NCI-H526 treated with DMSO at 0.1 percent for 48 hours (cell line): ENCODE measurements at regions not wholly inside any gene's neighbourhood (a gene's known extent, or its start where the extent isn't known, plus 50 kb on each side); places are given as distances from the start of the nearest gene placed in this dataset.

ENCODE experiments used
- DNase-seq: peaks from one replicate; lab custom pipeline; 2025; lab: John Stamatoyannopoulos, UW

DNA sequence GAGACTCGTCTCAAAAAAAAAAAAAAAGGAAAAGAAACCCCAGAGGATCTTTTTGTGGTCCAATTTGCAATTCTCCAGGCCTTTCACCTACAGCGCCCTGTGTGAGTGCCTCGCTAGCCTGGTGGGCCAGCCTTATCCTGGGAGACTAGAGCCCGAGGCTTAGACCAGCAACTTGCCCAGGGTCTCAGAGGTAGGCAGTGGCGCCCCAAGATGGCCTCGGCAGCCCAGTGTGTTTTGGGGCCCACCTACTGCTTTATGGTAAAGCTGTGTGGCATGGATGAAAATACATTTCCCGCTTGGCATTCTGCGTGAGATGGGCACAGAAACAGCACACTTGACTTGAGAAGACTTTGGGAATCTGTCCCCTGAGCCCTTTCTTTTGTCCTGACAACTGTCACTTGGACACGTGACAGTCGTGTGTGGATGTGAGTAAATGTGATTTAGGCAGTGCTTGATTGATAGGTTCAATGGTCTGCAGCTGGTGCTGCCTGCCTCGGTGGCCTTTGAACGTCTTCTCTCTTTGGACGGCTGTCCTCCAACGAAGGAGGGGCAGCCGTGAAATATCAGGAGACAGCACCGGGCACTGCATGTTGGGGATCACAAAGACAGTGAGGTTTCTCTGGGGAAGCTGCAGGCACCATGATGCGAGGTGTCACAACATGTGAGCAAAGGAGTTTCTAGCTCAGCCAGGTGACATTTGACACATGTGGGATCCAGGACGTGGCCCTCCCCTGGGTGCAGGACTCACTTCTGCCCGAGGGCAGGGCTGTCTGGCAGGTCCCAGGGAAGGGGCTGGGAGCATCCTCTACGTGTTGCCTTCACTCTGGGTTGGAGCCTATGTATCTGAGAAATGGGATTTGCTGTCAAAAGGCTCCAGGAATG lies 209.5 kb upstream of the TWIST2 start:
- DNase-seq, result no peak

DNA sequence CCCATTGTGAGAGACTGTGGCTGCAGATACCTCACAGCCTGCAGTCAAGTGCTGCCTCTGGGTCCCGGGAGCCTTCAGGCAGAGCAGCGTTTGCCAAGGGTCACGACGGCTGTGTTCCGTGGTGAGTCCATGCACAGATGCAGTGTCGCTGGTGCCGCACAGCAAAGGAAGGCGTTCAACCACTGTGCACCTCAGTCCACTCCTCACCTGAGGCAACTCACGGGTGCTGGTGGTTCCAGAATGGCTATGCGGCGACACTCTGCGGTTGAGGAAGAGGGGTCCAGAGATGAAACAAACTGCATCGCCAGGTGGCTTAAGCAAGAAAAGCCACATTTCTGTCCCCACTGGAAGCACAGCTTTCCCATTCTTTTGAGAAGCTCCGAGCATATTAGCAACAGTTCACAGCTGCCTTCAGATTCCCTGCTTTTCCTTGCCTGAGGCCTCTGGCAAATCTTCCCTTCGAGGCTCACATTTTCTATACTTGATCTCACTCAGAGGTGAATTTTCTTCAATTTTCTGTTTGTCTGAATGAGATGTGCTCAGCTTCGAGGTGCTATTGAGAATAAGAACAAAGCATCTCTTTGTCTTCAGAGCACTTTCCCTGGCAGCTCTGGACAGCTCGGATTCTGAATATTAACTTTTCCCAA lies 208.8 kb upstream of the TWIST2 start:
- DNase-seq, result no peak

DNA sequence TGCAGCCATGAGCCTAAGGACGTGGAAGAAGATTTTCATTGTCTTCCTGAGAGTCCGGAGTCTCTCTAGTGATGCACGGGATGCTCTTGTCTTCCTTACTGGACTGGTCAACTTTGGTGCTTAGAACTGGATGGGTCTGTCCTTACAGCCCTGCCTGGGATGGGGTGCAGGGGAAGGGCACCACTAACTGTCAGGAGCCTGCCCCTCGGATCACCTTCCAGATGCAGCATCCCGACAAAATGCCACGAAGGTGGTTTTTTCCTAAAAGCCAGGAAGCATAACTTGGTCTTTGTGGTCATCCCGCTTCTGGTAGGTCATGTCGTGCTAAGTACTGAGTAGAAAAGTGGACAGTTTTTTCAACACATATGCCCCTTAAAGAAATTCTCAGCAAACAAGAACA lies 207.4 kb upstream of the TWIST2 start:
- no peak for DNase-seq

DNA sequence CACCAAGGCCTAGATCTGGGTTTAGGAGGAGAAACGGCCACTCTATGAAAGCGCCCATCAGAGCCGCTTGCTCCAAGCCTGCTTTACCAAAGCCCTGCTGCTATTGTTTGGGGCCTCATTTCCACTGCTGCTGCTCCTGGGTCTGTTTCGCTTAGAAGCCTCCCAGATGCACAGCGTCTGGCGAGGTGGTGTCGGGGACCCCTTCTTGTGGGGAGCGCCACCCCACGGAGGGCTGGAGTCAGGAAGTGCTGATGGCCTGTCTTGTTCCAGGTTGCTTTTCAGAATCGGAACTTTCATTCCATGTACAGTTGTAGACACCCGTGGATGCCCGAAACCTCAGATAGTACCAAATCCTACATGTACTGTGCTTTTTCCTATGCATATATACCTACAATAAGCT lies 204.9 kb upstream of the TWIST2 start:
- no peak for DNase-seq

DNA sequence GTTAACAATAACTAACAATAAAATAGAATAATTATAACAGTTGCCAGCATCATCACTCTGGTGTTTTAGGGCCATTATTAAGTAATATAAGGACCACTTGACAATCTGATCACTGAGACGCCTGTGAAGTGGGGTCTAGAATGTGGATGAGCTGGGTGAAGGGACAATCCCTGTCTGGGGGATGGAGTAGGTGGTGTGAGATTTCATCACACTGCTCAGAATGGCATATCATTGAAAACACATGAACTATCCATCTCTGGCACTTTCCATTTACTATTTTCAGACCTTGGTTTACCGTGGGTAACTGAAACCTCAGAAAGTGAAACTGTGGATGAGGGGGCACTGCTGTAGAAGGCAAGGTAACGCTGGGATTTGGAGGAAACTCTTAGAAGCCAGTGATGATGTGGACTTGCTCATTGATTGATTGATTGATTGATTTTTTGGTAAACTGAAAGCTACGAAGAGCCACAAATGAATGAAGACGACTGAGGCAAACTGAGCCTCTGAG lies 204.4 kb upstream of the TWIST2 start:
- no peak for DNase-seq

DNA sequence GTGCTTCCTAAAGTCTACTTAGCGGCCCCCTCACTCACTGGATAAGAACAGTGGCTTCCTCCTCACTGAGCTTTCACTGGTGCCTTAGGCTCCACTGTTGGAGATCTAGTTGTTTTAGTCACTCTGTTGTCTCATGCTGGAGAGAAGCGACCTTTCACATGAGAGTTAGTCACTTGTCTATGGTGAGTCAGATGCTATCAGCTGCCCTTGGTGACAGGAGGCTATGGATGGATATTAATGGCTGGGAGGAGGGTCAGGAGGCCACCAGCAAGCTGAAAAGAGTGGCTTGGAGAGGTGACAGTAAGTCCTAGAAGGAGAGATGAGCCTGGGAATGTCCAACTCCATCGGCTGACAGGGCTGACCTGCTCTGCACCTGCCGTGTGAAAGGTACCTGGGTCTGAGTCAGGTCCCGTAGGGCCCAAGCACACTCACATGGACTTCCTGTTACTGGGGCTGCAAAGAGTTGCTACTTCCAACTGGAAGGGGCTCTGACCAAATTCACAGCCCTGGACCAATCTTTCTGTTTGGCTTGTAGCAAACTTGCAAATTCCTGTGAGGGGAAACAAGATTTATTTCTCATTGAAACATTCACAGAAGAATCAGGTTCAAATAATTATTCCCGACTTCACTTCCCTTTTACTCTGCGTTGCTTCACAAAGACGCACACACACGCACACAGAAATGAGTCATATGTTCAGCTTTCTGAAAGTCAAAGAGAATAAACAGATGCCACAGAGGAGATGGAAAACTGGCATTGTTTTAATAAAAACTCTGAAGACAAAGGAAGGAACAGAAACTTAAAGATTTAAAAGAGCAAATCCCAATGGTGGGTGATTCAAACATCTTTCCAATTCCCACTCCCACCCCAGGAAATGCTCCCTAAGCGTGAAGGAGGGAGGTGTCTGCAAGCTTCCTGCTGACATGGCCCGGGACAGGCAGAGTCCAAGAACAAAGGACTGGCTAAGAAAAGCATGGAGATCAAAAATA lies 203.5 kb upstream of the TWIST2 start:
- no peak for DNase-seq

DNA sequence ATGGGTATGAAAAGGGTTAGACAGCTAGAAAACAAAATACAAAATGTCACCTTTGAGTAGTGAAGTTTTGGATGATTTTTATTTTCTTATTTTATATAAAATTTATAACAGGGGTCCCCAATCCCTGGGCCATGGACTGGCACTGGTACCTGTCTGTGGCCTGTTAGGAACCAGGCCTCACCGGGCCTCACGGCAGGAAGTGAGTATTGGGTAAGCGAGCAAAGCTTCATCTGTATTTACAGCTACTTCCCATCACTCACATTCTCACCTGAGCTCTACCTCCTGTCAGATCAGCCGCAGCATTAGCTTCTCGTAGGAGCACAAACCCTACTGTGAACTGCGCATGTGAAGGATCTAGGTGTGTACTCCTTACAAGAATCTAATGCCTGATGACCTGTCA lies 202.8 kb upstream of the TWIST2 start:
- no peak for DNase-seq

DNA sequence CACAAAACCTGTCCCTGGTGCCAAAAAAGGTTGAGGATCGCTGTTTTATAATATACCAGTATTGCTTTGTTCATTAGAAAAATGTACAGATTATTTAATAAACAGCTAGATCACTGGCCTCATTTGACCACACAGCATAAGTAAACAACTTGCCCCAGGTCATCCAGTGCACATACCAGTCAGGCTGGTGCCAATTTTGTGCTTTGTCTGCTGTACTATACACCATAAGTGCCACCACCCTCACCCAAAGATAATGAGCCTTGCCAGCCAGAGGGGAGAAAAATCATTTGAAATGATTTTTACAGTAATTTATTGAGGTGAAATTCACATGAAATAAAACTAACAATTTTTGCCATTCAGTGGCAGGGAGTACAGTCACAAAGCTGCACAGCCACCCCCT lies 202.2 kb upstream of the TWIST2 start:
- no peak for DNase-seq

DNA sequence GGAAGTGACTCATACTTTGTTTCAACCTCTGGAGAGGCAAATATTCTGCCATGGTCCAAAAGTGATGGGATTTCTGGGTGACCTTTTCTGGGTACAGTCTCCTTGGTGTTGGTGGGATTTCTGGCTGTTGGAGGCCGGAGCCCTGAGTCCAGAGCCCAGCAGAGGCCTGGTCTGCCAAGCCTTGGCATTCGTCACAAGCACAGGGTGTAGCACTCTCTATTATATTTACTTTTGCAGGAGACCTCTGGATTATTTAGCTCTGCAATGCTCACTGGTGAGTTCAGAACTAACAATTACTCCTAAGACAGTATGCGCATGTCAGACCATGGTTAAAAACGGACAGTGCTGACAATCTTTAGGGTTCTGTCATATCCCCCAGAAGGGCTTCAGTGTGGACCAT lies 201.6 kb upstream of the TWIST2 start:
- no peak for DNase-seq

DNA sequence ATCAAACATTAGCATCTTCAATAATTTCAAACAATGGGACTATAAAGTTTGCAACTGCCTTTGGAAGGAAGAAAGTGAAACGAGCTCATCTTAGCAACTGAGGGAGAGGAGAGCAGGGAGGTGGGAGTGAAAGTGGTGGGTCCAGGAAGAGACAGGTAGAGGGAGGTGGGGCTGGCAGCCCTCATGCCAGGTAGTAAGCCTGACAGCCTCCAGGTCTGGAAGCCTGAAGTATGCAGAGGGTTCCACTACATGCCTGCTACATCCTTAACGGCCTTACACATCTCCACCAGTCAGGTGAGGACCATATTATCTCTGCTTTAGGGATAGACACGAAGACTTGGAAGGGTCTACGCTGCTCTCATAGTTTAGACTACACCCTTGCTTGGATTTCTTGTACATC lies 201.1 kb upstream of the TWIST2 start:
- DNase-seq, result no peak

DNA sequence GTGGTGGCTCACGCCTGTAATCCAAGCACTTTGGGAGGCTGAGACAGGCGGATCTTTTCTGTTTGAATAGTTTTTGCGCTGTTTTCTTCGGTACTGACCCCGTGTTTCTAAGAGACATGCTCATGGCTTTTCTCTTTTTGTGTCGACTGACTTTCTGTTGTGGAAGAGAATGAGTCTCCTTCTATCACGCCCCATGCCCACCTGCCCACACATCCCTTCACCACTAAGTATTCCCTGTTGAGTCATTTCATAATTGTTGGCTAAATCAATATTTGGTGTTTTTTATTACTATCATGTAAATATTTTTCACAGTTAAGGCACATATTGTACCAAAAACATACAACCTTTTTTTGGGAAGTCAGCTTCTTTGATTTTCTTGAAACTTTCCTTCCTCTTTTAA lies 198.8 kb upstream of the TWIST2 start:
- no peak for DNase-seq

DNA sequence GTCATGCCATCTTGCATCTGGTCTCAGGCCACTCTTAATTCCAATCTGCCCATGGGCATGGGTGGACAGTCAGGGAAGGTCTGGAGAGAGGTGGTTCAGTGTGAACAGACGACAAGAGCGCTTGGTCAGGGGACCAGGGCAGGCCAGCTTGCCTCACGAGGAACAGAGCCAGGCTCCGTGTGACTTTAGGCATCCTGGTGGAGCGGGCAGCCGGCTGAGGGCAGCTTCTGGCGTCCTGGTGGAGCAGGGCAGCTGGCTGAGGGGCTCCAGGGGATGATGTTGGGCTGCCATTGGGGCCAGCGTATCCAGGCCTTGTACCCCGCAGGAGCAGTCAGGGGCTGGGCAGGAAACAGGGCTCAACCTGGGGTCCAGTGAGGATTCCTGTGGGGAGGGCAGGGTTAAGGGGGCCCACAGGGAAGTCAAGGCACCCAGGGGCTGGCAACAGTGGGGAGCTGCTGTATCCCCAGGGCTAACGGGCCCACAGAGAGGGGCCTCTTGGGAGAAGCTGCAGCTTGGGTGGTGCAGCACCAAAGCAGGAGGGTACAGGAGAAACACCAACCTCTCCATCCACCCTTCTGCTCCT lies 197.9 kb upstream of the TWIST2 start:
- no peak for DNase-seq

DNA sequence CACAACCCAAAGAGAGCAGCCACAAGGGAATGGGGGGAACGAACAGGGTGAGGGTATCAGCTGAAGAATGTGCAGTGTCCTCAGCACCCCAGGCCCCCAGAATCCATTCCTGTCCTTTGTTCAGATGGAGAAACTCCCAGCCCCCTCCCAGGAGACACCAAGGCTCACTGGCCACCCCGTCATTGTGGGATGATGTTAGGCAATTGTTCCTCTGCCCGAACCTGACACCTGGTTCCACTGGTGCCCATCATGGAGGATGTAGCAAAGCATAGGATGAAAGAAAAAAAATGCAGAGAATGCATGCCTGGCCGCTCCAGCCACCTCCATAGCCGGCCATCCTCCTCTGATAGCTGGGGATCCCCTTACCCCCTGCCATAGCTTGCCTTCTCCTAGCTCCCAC lies 197.3 kb upstream of the TWIST2 start:
- no peak for DNase-seq

DNA sequence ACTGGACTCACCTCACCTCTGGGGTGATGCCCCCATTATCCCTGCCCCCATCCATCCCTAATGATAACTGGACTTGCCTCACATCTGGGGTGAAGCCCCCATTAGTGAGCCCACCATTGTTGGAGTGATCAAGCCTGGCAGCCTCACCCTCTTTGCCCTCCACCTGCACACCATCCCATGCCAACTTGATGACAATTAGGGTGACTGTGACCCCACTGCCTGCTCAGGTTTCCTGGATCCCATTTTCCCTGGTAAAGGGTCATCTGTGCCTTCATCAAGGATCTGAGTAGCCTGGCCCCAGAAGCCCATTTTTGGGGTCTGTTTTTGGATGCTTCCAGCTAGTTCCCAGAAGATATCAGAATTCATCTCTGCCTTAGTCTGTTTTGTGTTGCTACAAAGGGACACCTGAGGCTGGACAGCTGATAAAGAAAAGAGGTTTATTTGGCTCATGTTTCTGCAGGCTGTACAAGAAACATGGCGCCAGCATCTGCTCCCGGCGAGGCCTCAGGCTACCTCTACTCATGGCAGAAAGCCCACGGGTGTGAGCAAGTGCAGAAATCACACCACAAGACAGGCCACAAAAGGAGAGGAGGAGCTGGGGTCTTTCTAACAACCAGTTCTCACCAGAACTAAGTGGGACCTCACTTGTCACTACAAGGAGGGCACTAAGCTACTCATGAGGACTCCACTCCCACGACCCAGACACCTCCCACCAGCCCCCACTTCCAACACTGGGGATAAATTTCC lies 196.4 kb upstream of the TWIST2 start:
- no peak for DNase-seq

DNA sequence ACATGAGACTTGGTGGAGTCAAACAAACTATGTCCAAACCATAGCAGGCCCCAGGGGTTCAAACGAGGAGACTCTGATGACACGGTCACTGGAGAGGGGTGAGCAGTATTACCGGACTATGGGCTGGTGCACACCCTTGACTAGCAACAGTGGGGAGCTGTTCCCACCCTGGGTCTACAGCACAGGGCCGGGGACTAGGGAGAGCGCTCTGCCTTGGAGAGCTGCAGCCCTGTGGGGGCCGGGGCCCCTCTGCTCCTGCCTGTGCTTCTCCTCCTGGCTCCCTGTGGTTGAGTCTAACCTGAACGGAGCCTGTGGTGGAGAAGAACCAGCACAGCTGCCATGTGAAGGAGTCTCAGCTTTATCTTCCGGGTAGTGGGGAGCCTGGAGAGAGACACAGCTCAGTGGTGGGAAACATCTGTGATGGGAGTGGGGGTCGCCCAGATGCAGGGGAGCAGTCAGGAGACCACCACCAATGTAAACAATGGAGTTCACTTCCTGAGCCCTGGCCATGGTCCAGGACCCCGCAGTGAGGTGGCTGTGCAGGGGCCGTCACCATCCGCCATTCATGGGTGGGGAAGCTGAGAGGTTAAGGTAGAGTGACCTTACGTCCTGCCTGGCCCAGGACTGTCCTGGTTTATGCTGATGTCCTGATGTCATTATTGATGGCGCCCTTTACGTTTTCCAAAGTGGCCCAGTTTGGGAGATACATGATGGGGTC lies 195.7 kb upstream of the TWIST2 start:
- DNase-seq, result no peak

DNA sequence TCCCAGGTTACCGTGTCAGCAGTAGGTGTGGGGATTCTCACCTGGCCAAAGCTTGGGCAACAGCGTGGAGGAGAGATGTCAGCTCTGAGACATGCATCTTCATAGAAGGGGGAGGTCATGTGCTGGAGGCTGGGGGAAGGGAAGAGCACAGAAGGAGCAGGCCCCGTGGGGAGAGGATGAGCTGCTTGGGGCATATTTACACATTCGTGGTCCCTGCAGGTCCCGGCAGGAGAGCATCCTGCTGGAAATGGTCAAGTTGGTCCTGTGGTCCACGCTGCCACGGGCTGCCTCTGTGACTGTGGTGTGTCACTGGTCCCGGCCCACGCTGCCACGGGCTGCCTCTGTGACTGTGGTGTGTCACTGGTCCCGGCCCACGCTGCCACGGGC lies 195.1 kb upstream of the TWIST2 start:
- no peak for DNase-seq

DNA sequence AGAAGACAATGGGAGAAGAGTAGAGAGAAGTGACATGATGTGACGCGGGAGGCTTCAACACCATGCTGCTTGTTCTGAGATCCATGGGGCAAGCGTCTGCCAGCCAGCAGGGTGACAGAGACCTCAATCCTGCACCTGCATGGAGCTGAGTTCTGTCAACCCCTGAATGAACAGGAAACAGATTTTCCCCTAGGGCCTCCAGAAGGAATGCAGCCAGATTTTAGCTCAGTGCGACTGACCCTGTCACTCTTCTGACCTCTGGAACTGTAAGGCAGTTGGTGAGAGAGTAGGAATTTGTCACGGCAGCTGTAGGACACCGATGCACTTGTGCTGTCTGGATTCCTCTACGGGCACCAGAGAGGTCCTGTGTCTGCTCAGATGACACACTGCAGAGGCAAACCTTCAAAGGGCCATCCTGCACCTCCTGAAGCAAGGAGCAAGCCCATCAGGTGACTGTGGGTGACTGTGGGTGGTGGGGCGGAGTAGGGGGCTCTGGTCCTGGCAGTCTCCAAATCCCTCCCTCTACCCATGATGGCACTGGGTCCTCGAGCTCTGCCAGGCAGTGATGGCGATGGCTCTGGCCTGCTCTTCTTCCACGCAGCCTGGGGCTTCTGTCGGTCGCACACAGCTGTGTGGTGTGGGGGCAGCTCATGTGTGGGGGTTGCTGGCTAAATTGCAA lies 194.3 kb upstream of the TWIST2 start:
- no peak for DNase-seq

DNA sequence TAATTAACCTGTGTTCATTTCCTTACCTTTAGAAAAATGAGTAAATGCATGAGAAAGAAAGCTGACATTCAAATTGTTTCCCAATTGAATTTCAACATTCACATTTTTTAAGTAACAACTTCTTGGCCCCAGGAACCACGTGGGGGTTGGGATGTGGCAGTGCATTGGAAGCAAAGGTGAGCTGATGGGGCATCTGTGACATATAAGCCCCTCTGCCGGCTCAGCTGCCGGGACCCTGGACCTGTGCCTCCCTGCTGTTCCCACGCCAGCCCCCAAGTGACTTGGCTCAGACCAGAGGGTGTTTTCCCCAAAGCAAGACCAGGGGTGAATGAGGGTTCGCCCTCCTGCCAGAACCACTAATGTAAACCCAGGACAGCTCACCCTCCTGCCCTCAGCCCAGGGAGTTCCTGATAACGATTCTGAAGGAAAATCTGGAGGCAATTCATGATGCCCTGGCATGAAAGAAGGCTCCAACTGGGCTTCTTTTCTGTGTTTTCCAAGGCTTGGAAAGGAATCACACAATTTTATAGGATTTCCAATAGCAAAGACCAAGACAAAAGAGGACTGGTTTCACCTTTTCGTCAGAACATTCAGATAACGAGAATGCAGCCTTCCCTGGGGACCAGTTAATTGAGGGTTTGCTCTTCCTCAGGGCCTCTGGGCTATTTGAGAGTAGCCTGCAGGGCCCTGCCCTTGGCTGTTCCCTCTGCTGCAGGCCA lies 193.2 kb upstream of the TWIST2 start:
- DNase-seq, result no peak

DNA sequence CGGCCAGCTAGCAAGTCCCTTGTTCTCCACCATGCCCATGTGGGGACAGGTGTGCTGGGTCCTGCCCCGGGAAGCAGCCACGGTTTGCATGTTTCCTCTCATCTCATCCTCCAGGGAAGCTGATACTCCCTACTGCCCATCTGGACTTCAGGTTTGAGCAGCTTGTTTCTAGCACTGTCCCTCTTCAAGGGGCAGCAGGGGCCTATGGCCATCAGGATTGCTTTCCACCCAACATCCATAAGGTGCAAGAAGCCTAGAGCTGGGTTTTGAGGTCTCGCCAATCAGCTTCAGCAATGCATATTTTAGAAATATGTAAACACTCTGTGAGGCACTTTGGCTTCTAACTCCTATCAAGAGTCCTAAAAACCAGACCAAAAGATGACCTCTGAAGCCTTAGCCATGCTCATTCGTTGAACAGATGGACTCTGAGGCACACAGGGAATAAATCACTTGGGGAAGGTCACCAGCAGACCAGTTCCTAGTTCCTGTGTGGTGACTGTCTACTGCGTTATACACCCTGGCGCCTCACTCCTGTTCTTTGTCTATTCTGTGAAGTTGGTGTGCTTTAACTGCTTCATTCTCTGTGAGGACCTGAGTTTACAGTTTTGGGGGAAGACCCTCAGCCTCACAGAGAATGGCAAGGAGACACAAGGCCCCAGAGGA lies 192.6 kb upstream of the TWIST2 start:
- DNase-seq, result no peak
